NCI-H82 (cell line): ENCODE measurements at regions not wholly inside any gene's neighbourhood (a gene's known extent, or its start where the extent isn't known, plus 50 kb on each side); places are given as distances from the start of the nearest gene placed in this dataset.

Source experiments
- DNase-seq: peaks from one replicate; lab custom pipeline; 2025; lab: John Stamatoyannopoulos, UW

DNA sequence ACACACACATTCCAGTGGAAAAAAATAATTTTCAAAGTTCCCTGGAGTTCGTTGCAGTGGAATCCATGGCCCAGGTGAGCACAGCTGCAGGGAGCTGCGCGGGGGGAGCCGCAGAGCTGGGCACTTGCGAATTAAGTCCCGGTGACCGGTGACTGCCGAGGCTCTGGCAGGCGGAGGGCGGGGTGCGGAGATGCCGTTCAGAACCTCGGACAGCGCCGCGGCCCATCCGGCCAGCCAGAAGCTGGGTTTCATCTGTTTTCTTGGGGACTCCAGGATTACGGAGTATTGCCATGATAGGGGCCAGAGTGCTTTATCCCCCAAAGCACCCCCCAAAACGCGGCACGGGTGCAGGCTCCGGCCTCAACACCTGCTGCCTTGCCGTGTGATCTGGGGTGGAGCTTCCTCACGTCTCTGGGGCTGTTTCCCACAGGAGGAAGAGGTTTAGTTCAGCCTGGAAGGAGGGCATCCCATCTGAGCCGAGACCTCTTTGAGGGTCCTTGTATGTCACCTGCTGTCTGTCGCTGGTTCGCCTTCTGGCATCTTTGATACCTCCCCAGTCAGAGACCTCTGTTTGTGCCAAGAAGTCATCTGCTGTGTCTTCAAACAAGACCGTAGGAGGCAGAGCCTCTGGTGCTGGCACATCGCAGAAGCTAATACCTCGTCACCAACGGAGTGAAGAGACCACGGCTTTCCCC, 99.4 kb downstream of the YTHDF1 start:
- DNase-seq, result no peak

DNA sequence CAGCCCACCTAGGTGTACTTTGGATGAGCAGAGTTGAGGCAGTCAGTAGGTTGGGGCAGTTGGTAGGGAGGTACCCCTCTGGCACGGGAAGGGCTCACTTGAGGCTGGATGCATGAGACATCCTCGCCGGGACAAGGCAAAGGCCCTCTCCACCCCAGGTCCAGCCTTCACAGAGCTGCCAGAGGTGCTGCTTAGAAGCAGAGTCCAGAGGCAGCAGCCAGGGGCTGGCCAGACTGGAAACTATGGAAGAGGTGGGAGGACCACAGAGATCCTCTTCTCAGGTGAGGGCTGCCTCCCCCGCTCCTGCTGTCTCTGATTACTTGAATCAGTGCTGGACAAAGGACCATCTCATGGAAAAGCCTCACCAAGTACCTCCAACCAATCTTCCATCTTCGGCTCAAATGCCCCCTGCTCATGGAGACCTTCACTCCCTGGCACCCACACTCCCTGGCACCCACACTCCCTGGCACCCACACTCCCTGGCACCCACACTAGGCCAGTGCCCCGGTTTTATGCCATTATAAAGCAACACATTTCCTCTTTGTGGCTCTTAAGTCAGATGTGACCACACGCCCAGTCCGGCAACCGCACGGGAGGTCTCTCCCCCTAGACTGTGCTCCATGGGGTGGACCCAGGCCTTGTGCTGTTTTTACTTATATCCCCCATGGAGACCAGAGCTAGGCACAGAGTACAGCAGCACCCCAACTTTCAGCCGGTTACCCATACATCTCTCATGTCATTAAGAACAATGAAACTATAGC, 100.1 kb downstream of the YTHDF1 start:
- DNase-seq, result no peak

DNA sequence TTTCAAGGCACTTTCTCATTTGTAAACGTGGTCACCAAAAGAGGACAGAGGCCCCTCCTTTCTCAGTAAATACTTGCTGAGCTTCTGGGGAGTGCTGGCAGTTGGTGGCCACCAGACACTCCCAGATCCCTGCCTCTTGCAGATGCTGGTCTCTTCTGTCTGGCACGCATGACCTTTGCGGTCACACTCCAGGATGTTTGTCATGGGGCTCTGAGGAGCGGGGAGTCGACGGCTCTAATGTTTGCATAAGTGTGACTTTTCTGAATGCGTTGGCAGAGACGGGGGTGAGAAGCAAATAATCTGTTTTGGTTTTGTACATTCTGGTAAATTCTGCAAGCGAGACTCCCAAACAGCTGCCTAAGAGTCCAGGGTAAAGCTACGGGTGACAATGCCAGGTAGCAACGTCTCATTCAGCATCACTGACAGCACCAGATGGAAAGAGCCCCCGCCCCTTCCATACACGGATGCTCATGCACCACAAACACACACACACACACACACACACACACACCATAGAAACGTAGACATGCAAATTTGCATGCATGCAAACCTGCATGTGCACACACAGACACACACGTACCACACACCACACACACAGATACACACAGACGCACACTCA, 101.1 kb downstream of the YTHDF1 start:
- DNase-seq, result no peak

DNA sequence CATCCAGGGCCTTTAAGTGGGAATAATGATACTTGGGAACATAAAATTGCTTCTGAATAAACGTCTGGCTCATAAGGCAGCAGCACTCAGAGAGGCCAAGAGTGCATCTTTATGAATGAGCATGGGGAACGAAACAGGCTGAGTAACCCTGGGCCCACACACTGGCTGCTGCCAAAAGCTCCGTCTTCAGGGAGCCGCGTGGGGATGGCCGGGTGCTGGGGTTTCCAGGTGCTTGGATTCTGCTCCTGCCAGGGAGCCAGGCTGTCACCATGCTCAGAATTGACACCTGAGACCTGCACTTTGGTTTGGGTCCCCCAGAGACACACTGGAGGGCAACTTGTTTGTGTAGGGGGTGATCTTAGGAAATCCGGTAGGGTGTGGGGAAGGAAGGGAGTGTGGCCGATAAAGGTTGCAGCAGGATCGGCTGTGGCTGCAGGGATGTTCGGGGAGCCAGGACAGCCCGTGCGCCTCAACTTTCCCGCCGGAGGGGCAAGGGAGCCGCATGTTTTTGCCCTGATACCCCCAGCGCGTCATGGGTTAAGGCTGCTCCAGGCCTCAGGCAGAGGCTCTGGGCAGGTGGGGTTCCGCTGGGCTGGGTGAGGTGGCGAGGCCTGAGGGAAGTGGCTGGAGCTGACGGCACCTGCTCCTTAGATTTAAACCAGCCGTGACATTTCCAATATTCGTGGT, 101.8 kb downstream of the YTHDF1 start:
- DNase-seq, result no peak

DNA sequence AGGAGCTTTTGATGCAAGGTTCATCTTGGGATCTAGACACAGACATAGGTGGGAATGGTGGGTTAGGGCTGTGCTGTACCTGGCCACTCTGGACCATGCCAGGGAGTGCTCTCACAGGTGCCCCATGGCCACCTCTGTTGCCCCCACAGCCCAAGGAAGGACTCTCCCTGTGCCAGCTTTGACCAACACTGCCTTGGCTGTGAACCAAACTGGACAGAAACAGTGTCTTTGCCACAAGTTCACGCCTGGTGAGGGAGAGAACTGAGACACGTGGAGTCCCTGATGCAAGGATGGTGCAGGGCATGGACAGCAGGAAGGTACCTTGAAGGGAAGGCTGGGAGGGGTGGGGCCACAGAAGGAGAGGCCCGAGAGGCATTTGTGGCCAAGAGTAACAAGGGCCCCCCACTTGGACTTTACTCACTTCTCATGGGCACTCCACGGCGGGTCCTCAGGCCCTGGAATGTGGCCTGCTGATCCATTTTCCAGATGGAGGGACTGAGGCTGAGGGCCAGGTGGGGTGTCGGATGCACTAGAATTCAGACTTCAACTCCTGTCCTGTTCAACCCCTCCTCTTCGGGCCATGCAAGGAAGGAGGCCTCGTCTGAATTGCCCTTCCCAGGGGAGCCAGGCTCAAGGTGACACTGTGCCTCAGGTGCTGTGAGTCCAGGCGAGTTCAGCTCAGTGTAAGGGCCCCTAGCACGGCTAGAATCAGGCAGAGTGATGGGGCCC, 103.3 kb downstream of the YTHDF1 start:
- no peak for DNase-seq

DNA sequence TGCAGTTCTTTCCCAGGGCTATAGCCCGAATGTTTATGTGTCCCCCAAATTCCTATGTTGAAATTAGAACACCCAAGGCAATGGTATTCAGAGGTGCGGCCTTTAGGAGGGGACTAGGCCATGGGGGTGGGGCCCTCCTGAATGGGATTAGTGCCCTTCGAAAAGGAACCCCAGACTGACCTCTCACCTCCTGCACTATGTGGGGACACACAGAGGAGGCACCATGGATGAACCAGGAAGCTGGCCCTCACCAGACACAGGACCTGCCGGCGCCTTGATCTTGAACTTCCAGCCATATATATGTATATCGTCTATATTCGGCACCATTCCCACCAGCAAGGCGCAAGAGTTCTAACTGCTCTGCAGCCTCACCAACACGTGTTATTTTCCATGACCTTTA, 101.5 kb upstream of the BHLHE23 start:
- DNase-seq, result no peak

DNA sequence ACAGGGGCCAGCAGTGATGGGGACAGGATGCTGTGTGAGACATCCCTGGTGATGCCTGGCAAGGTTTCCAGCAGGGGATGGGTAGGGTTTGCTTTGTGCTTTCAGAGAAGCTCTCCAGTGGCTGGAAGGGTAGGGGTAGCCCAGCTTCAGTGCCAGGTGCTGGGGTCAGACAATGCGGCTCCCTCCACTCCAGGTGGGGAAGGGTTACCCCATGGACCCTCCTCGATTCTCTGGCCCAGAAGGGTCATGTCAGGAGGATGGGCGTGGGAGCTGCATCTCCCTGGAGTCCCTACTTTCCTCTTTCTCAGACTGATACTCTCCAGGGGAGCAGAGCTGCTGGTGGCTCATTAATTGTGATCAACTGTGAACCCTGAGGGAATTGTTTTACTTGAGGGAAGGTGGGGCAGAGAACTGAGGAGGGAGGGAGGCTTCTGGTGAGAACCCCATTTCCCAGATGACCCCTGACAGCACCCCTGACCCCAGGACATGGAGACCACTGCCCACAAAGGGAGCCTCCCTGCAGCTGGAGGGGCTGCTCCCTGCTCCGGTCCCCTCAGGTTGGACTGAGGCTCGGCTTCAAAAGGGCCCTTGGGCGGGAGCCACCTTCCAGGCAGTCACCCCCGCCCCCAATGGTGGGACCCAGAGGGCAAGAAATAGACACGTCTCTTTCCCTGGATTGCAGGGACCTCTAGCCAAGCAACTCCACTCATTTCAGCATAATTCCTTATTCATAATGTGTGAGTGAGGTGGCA, 100.9 kb upstream of the BHLHE23 start:
- DNase-seq, result no peak

DNA sequence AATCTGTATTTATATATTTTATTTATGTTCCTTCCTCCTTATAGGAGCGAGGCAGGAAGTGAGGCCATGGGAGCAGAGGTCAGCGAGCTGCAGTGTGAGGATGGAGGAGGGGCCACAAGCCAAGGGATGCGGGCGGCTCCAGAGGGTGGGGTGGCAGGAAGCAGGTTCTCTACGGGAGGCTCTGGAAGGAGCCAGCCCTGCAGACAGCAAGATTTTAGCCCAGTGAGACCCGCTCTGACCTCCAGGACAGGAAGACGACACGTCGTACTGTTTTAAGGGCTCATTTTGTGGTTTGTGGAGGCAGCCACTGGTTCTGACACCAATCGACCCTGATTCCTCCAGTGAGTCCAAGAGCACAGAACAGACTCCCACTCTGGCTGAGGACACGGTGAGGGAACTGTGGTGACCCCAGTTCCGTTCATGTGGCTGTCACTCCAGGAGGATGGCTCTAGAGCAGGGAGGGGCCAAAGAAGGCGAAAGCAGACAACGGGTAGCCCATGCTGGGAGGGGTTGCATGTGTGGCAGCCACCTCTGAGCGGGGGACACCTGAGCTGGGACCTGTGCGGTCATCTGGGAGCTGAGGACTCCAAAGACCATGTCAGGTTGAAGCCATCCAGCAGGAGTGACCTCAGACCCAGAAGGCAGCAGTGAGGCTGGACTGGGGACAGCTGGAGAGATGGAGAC, 100.1 kb upstream of the BHLHE23 start:
- DNase-seq, result no peak

DNA sequence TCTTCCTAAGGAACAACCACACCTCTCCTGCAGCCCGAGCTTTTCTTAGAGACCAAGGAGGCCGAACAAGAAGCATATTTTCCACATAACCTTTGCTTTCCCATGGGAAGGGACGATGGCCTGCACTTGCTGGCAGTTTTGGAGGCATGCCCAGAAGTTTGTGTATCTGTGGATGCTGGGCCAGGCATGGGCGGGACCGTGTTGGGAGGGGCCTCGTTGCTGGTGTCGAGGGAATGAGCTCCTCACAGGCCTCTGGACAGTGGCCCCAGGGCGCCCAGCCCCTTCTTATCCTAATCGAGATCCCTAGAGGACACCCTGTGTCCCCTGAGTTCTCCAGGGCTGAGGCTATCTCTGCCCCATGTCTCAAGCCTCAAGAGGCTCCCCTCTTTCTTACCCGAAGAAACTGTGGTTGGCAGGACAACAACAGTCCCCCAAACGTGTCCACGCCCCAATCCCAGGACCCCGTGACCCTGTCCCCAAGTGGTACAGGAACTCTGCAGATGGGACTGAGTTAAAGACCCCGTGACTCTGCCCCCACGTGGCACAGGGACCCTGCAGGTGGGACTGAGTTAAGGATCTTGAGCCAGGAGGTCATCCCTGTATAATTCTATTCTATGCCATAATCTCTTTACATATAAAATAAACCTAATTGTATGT, 99.5 kb upstream of the BHLHE23 start:
- DNase-seq, result no peak

DNA sequence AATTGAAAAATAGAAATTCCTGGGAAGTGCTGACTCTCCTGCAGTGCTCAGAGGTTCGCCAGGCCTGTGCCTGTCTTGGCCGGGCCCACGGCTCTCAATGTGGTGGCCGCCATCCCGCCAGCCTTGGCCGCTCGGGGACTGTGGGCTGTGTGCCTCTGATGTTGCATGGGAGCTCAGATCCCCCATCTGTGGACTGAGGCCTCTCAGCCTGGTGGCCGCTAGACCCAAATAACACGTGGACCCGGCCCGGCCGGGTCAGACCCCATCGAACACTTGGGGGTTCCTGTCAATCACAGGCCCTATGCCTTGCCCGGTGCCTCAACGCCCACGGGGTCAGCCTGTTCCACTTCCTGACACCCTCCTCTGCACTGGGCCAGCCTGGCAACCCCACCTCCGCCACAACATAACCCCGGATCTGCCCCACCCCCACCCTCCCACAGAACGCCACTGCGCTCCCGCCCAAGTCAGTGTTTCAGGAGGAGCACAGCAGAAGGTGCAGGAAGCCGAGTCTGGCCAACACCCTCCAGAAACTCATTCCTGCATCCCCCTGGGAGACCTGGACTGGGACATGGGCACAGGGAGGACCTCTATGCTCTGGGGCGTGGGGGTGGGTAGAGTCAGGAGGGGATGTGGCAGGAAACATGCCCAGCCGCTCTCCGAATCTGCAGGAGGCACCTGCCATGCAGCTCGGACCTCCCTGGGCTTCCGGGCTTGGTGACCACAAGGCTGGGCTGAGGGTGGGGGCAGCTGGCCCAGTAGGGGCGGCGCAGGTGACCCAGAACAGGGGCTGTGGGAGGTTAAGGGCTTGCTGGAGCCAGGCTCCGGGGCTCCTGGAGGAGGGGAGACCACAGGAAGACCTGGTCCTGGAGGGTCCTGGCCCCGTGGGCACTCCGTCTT, 98.7 kb upstream of the BHLHE23 start:
- no peak for DNase-seq

DNA sequence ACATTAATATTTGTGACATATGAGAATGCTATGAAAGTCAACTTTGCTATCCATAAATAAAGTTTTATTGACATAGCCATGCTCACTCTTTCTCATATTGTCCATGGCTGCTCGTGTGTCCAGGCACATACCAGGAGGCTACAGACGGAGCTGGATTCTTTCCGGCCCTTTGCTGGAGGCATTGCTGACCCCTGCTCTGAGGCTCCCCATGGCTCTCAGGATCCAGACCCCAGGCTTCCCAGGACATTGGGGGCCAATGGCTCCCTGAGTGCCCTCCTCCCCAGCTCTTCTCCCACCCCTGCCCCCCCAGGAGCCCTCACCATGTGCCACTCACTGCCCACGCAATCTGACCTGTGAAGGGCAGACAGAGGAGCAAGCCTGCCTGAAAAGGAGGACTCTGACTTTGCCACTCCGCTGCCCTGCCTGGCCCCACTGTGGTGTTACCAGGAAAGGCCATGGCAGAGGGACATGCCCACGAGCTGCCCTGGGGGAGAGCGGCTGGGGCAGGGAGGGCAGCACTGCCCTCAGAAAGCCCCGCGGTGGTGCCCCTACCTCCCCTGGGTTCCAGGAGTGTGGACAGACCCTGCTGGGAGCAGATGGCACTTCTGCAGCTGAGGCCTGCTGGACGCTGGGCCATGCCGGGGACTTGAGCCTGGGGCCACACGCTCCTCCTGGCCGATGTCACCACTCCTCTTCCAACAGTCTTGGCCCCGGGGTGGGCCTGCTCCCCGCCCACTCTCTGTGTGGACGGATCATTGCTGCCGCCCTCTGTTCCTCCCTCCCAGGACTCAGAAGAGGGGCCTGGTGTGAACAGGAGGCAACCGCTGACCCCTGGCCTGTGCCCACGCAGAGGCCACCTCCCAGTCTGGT, 97.8 kb upstream of the BHLHE23 start:
- no peak for DNase-seq

DNA sequence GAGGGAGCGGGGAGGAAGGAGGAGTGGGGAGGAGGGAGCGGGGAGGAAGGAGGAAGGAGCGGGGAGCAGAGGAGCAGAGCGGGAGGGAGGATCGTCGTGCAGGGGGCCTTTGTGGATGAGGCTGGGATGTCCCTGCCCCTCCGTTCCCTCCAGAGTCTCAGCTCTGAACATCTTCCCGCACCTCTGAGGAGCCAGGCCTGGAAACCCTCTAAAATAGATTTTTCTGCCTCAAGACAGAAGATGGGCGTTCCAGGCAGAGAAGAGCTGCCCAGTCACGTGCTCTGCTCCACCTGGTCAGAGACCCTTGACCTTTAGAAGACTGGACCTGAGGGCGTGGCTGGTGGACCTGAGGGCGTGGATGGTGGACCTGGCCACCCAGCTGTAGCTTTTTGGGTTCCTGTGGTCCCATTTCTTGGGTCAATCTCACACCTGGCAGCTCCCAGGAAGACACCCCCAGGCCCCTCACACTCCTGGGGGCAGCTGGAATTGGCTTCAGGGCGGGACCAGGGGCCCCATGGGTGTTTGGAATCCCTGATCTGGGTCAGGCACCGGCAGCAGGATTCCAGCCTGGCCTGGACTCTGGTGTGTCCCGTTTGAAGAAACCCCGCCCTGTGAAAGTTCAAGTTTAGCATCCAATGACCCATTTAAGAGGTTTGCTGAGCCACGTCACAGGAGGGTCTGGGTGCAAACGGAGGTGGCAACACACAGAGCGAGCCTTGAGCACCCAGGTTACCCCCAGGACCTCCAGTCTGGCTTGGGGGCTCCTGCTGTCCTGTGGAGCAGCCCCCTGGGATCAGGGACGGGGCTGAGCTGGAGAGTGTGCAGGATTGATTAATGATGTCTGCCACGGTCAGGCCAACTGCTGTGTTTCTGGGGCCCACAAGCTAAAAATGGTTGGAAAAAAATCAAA, 96.9 kb upstream of the BHLHE23 start:
- DNase-seq, result peak; percentile 20

DNA sequence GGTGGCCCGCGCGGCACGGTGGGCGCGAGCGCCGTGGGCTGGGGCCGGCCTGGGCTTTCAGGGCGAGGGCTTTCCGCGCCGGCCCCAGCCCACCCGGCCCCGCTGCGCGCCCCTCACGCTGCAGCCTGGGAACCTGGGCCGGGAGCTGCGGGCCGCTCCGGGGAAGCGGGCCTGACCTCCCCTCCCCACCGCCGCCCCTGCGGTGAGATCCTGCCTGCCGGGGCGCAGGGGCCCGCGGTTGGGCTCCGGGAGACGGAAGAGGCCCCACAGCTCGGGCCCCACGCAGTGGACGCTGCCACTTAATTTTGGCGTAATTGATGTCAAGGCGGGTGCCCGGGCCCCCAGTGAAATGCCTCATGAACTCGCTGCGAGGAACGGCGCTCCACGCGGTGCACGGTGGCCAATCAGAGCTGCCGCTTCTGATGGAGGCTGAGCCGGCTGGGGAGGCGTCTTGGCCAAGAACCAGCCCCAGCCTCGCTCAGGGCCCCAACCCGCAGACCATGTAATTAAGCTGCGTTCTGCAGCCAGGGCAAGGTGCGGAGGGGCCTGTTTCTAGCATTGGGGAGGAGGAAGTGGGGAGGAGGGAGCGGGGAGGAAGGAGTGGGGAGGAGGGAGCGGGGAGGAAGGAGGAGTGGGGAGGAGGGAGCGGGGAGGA, 96.1 kb upstream of the BHLHE23 start:
- no peak for DNase-seq

DNA sequence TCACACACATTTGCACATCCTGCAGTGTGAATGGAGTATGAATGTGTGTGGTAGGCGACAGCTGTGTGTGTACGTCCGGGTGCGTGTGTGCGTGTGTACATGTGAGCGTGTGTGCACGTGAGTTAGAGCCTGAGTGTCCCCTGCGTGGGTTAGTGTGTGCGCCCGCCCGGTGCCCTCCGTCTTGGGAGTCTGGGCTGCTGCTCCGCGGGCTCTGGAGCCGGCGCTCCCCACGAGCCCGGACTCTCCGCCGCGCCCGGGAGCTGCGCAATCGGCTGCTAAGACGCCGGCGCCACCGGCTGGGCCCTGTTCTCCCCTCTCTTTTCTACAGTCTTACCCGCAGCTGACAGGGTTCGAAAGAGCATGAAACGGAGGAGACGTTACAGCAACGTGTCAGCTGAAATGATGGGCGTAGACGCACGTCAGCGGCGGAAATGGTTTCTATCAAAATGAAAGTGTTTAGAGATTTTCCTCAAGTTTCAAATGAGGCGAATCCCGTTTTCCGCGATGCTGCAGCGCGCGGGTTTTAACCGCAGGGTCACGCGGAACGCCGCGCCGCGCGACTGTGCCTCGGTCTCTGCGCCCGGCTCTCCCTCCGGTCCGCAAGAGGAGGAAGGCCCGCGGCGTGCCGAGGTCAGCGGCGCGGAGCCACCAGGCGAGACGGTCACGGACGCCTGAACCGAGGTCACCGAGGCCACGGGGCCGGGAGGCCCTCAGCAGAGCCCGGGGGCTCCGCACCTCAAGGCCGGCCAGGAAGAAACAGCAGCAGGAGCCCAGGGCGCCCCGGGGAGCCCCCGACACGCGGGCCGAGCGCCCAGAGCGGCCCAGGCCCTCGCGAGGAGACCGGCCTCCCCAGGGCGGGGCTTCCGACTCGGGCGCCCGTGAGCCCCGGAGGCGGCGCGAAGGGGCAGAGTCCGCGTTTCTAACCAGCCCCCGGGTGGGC, 95.3 kb upstream of the BHLHE23 start:
- DNase-seq, result no peak

DNA sequence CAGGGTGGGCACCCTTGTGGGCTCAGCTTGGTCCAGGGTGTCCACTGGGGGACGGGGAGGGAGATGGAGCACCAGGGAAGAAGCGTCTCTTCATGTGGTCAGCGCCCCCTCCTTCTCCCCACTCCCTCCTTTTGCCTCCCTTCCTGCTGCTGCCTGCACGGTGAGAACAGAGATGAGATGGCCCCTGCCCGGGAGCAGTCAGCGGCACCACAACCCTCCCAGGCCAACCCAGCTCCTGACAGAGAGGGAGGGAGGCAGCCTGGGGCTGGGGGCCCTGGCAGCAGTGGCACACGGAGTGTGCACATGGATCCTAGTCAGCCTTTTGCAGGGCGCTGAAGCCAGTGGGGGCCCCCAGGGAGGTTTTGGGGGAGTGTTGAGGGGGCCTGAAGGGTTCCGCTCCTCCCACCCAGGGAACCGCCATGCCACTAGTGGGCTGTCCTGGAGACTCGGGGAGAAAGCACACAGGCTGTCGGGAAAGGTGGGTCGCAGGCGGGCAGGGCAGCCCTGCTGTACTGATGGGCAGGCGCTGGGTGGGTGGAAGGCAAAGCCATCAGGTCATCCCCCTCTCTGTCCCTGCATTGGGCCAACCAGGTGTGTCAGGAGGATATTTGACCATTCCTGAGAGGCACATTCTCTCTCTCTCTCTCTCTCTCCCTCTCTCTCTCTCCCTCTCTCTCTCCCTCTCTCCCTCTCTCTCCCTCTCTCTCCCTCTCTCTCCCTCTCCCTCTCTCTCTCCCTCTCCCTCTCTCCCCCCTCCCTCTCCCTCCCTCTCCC, 94.3 kb upstream of the BHLHE23 start:
- no peak for DNase-seq
